Common myeloid progenitor, CD34-positive (primary cell): ENCODE measurements at regions not wholly inside any gene's neighbourhood (a gene's known extent, or its start where the extent isn't known, plus 50 kb on each side); places are given as distances from the start of the nearest gene placed in this dataset.
A peak's percentile ranks its signal among the peaks of the same experiment; 100 is the strongest.

ENCODE experiments used
- CTCF ChIA-PET: fragments of 350-600 bp; sonication (Branson Sonifier 250); formaldehyde crosslinking; loops from one replicate; lab custom pipeline; 2021; ENCODE audit warnings: antibody characterized with exemption; lab: Charles Lee
- POLR2A ChIA-PET: fragments of 350-600 bp; sonication (Branson Sonifier 250); formaldehyde crosslinking; loops from one replicate; lab custom pipeline; 2021; ENCODE audit warnings: antibody characterized with exemption; lab: Charles Lee
- DNase-seq, 3 donors: peaks; one replicate each; pipeline versions ENCODE4 v3.0.0 to v3.0.0-alpha.2; 2013
- H3K27ac ChIP-seq, 2 experiments: 1 replicate in 1 of 2; 2 replicates in 1 of 2; pipeline ENCODE4 v1.7.0; 2013; ENCODE audit warnings: inconsistent platforms in 2 of 2, low read length in 2 of 2, mild to moderate bottlenecking in 2 of 2, low read depth in 1 of 2, moderate library complexity in 1 of 2; ENCODE audit not compliant: severe bottlenecking in 2 of 2, insufficient read depth in 1 of 2, poor library complexity in 1 of 2
- H3K27me3 ChIP-seq, 5 experiments: replicated peaks in 2 of 5; 1 replicate in 3 of 5; 2 replicates in 2 of 5; pipeline versions ENCODE4 v1.6.1 to v1.7.0; 2013; ENCODE audit warnings: low read length in 4 of 5, mild to moderate bottlenecking in 2 of 5, moderate library complexity in 2 of 5, inconsistent platforms in 1 of 5; ENCODE audit not compliant: insufficient read depth in 5 of 5, control insufficient read depth in 4 of 5
- H3K36me3 ChIP-seq, 4 experiments: 1 replicate in 2 of 4; 2 replicates in 2 of 4; pipeline versions ENCODE4 v1.6.1 to v1.7.0; 2013; ENCODE audit warnings: low read length in 3 of 4, control low read depth in 1 of 4, mild to moderate bottlenecking in 1 of 4; ENCODE audit not compliant: control insufficient read depth in 4 of 4, insufficient read depth in 4 of 4
- H3K4me1 ChIP-seq, 4 experiments: 1 replicate in 3 of 4; 2 replicates in 1 of 4; pipeline versions ENCODE4 v1.6.1 to v1.7.1; 2013; ENCODE audit warnings: low read length in 3 of 4, mild to moderate bottlenecking in 3 of 4, control low read depth in 1 of 4, inconsistent platforms in 1 of 4, moderate library complexity in 1 of 4; ENCODE audit not compliant: control insufficient read depth in 4 of 4, insufficient read depth in 4 of 4; ENCODE audit errors: control extremely low read depth in 1 of 4
- H3K4me3 ChIP-seq, 7 experiments: 1 replicate in 4 of 7; 2 replicates in 3 of 7; pipeline versions ENCODE4 v1.5.1 to v1.7.0; 2013; ENCODE audit warnings: mild to moderate bottlenecking in 7 of 7, low read length in 6 of 7, moderate library complexity in 6 of 7, inconsistent platforms in 2 of 7, low read depth in 2 of 7, control low read depth in 1 of 7; ENCODE audit not compliant: insufficient read depth in 4 of 7, control insufficient read depth in 1 of 7; ENCODE audit errors: extremely low read depth in 1 of 7
- H3K9me3 ChIP-seq, 5 experiments: 1 replicate in 4 of 5; 2 replicates in 1 of 5; pipeline versions ENCODE4 v1.6.1 to v1.7.1; 2013; ENCODE audit warnings: low read length in 4 of 5, mild to moderate bottlenecking in 2 of 5, inconsistent platforms in 1 of 5, low read depth in 1 of 5, moderate library complexity in 1 of 5; ENCODE audit not compliant: control insufficient read depth in 4 of 5, insufficient read depth in 2 of 5; ENCODE audit errors: control extremely low read depth in 1 of 5
- WGBS: methylation state at CpG from one replicate; pipeline ENCODE4 v1.1.5; 2013; ENCODE audit not compliant: insufficient coverage; 5-methylcytosine and 5-hydroxymethylcytosine counted together

DNA sequence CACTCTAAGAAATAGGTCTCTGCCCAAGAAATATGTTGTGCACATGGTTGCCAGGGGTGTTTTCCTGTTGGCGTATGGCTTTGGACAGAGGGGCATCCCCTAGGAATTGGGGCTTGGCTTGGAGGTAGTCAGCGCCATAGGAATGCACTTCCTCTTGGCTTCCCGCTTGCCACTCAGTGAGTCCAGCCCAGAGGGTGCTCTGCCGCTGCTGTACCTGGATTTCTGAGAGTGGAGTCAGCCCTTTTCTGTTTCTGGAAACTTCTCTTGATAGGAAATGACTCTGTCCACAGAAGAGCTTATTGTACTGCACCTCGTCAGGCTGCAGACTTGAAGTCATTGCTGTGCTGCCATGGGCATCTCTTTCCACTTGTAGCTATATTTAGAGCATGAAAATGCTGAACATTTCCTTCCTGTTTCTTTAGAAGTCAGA lies 116.7 kb upstream of the MGAT5 start:
- POLR2A ChIA-PET: interaction anchor here (0.6 kb wide), 1 partner anchor 45 kb away, joined by 3 read pairs; no protein-coding TSS in a partner anchor
- 3% methylated on average over 5 of the region's 5 CpGs for WGBS
- Histone ChIP-seq H3K27ac (peak overlapping the region in 1 of 2 experiments; percentile 16), H3K4me3 (peak overlapping the region in 6 of 7 experiments; percentile 11 to 68 (median 42)), H3K4me1 (peaks cover 5 to 40% (median 20%) of the 10 kb centered on the region in 4 experiments), H3K36me3 (peaks cover 0 to 2% (median 0%) of the 10 kb centered on the region in 4 experiments), H3K27me3 (no peaks in the 10 kb centered on the region), H3K9me3 (no peaks in the 10 kb centered on the region)
- peak in 2 of 3 donors; percentile 61 to 76 for DNase-seq
- CTCF ChIA-PET: interaction anchor here (0.7 to 2.6 kb wide), 5 partner anchors 11 to 107 kb away, joined by 3 to 13 read pairs (median 4); no protein-coding TSS in a partner anchor

GRCh38 chr2:134138115-134138514 lies 115.8 kb upstream of the MGAT5 start:
- H3K9me3 ChIP-seq: no peaks in the 10 kb centered on the region
- DNase-seq: no peak
- H3K4me1 ChIP-seq: peaks cover 5 to 40% (median 20%) of the 10 kb centered on the region in 4 experiments
- ChIA-PET POLR2A (no interaction called here), CTCF (interaction anchor here (0.7 to 0.9 kb wide), 2 partner anchors 16 to 70 kb away, joined by 3 read pairs; no protein-coding TSS in a partner anchor)
- peaks cover 0 to 2% (median 0%) of the 10 kb centered on the region in 4 experiments for H3K36me3 ChIP-seq
- H3K4me3 ChIP-seq: no peak overlapping the region
- no peaks in the 10 kb centered on the region for H3K27me3 ChIP-seq
- H3K27ac ChIP-seq: no peak overlapping the region
- WGBS: no CpG with 5 or more reads among the region's 2 CpGs

- Histone ChIP-seq H3K36me3 (peaks cover 0 to 4% (median under 1%) of the 10 kb centered on the region in 4 experiments), H3K4me3 (no peak overlapping the region), H3K4me1 (peaks cover 5 to 41% (median 20%) of the 10 kb centered on the region in 4 experiments), H3K27me3 (no peaks in the 10 kb centered on the region), H3K27ac (no peak overlapping the region), H3K9me3 (no peaks in the 10 kb centered on the region)
- ChIA-PET CTCF (interaction anchor here (1.5 kb wide), 1 partner anchor 67 kb away, joined by 4 read pairs; no protein-coding TSS in a partner anchor), POLR2A (no interaction called here)
- 100% methylated on average over 4 of the region's 4 CpGs for WGBS
- no peak for DNase-seq
Measured at GRCh38 chr2:134139611-134140010, 114.3 kb upstream of the MGAT5 start.

GRCh38 chr2:134140251-134140661 lies 113.6 kb upstream of the MGAT5 start:
- WGBS: over 99% methylated on average over 9 of the region's 9 CpGs
- Histone ChIP-seq H3K27me3 (no peaks in the 10 kb centered on the region), H3K4me1 (peaks cover 5 to 41% (median 20%) of the 10 kb centered on the region in 4 experiments), H3K27ac (no peak overlapping the region), H3K36me3 (peaks cover 0 to 4% (median under 1%) of the 10 kb centered on the region in 4 experiments), H3K9me3 (no peaks in the 10 kb centered on the region), H3K4me3 (no peak overlapping the region)
- POLR2A ChIA-PET: no interaction called here
- no peak for DNase-seq
- CTCF ChIA-PET: interaction anchor here (1.5 kb wide), 1 partner anchor 66 kb away, joined by 4 read pairs; no protein-coding TSS in a partner anchor

DNA sequence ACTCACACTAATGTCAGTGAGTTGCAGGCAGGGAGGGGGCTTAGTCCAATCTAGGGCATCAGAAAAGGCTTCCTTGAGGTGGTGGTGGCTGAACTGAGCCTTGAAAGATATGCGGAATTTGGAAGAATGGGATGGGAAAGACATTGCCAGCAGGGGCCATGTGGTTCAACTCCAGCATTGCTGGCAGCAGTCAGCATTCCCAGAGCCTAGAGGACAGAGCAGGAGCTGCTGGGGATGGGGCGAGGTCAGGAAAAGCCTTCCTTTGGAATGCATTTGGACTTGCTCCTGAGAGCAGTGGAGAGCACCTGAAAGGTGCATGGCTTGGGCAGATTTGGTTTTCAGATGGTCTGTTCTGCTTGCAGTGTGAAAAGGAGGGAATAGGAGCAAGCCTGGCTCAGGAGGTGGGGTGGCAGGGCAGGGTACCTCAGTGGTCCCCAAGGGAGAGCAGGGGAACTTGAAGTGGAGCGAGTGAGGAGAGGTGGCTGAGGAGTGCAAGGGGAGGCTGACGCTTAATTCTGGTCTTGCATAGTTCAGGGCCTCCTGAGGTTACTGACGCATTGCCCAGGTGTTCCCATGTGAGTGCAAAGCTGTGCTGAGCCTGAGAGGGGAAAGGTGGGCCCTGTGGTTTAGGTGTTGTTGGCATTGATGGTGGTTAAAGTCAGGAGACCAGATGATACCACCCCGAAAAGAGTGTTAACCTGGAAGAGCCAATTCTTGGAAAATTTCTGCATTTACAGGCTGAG lies 112.1 kb upstream of the MGAT5 start:
- WGBS: 83% methylated on average over 4 of the region's 6 CpGs
- Histone ChIP-seq H3K4me3 (no peak overlapping the region), H3K9me3 (no peaks in the 10 kb centered on the region), H3K27ac (no peak overlapping the region), H3K27me3 (no peaks in the 10 kb centered on the region), H3K4me1 (peaks cover 3 to 31% (median 15%) of the 10 kb centered on the region in 4 experiments), H3K36me3 (peaks cover 0 to 4% (median under 1%) of the 10 kb centered on the region in 4 experiments)
- ChIA-PET CTCF (no interaction called here), POLR2A (no interaction called here)
- DNase-seq: no peak

- 100% methylated on average over 4 of the region's 4 CpGs for WGBS
- peaks cover 0 to 4% (median under 1%) of the 10 kb centered on the region in 4 experiments for H3K36me3 ChIP-seq
- ChIA-PET POLR2A (no interaction called here), CTCF (no interaction called here)
- no peak overlapping the region for H3K4me3 ChIP-seq
- H3K4me1 ChIP-seq: peaks cover 3 to 25% (median 9%) of the 10 kb centered on the region in 4 experiments
- no peak for DNase-seq
- no peaks in the 10 kb centered on the region for H3K9me3 ChIP-seq
- no peaks in the 10 kb centered on the region for H3K27me3 ChIP-seq
- no peak overlapping the region for H3K27ac ChIP-seq
Measured at GRCh38 chr2:134142341-134142738, 111.5 kb upstream of the MGAT5 start.

DNA sequence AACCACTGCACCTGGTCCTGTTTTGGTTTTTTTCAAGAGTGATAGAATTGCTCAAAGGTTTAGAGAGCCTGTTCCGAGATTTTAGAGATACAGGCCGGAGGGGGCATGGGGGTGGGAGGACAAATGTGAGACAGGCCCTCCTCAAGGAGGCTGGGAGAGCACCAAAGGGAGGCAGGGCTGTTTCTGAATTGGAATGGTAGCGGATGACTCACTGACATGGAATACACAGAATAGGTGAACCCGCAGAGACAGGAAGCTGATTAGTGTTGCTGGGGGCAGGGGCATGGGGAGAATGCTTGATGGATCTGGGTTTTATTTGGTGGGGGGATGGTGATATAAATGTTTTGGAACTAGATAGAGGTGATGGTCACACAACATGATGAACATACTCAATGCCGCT lies 111.0 kb upstream of the MGAT5 start:
- ChIA-PET POLR2A (no interaction called here), CTCF (interaction anchor here (1.2 kb wide), 1 partner anchor 25 kb away, joined by 4 read pairs; no protein-coding TSS in a partner anchor)
- Histone ChIP-seq H3K36me3 (peaks cover 0 to 4% (median under 1%) of the 10 kb centered on the region in 4 experiments), H3K27ac (no peak overlapping the region), H3K4me1 (peaks cover 3 to 20% (median 4%) of the 10 kb centered on the region in 4 experiments), H3K4me3 (no peak overlapping the region), H3K9me3 (no peaks in the 10 kb centered on the region), H3K27me3 (no peaks in the 10 kb centered on the region)
- no peak for DNase-seq
- WGBS: 98% methylated on average over 4 of the region's 5 CpGs
